PC-3 (cell line): ENCODE measurements at regions not wholly inside any gene's neighbourhood (a gene's known extent, or its start where the extent isn't known, plus 50 kb on each side); places are given as distances from the start of the nearest gene placed in this dataset.

Experiments used
- EZH2 ChIP-seq: fragments of 300-600 bp; sonication (generic); IDR thresholded peaks from one replicate; pipeline ENCODE4 v1.6.1; 2017; ENCODE audit warnings: antibody characterized with exemption, mild to moderate bottlenecking, low read length; ENCODE audit not compliant: unreplicated experiment
- TF ChIP-seq, protein P1 (sequence below): fragments of 300-600 bp; sonication (generic); conservative IDR thresholded peaks from 2 replicates; pipeline ENCODE4 v1.5.1; 2017; ENCODE audit warnings: antibody characterized with exemption, low read depth, mild to moderate bottlenecking, low read length

DNA sequence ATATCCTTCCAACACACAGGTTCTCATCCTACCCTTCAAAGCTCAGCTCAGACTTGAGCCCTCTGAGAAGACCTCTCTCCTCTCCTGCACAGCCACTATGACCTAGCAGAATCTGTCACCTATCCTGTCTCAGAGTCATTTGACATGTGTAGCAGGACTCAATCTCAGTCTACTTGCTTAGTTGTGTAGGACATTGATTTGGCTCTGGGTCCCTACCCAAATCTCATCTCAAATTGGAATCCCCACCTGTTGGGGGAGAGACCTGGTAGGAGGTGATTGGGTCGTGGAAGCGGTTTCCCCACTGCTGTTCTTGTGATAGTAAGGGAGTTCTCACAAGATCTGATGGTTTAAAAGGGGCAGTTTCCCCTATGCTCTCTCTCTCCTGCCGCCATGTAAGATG is 297.9 kb downstream of the CD83 start:
- TF ChIP-seq, protein P1, sequence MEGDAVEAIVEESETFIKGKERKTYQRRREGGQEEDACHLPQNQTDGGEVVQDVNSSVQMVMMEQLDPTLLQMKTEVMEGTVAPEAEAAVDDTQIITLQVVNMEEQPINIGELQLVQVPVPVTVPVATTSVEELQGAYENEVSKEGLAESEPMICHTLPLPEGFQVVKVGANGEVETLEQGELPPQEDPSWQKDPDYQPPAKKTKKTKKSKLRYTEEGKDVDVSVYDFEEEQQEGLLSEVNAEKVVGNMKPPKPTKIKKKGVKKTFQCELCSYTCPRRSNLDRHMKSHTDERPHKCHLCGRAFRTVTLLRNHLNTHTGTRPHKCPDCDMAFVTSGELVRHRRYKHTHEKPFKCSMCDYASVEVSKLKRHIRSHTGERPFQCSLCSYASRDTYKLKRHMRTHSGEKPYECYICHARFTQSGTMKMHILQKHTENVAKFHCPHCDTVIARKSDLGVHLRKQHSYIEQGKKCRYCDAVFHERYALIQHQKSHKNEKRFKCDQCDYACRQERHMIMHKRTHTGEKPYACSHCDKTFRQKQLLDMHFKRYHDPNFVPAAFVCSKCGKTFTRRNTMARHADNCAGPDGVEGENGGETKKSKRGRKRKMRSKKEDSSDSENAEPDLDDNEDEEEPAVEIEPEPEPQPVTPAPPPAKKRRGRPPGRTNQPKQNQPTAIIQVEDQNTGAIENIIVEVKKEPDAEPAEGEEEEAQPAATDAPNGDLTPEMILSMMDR = no peak
- TF ChIP-seq EZH2 = no peak
